ENCODE measurements at regions not wholly inside any gene's neighbourhood (a gene's known extent, or its start where the extent isn't known, plus 50 kb on each side); places are given as distances from the start of the nearest gene placed in this dataset.
"Not testable (repeated sequence)": the region's sequence is repeated elsewhere in the genome, so short reads cannot be mapped to it uniquely, and the experiment has no call there.

- DNase-seq: no peak
These were observed 251.4 kb upstream of the COPS8 start for GRCh38 chr2:236834284-236834683.

GRCh38 chr2:236835307-236836024, 250.2 kb upstream of the COPS8 start:
- DNase-seq: no peak

- not testable (repeated sequence) for DNase-seq
These were observed 249.7 kb upstream of the COPS8 start for GRCh38 chr2:236836028-236836427.

GRCh38 chr2:236840215-236840614, 245.5 kb upstream of the COPS8 start:
- no peak for DNase-seq

- no peak for DNase-seq
These were observed 244.8 kb upstream of the COPS8 start for GRCh38 chr2:236840857-236841256.

GRCh38 chr2:236841389-236841788, 244.3 kb upstream of the COPS8 start:
- DNase-seq: no peak

- DNase-seq: no peak
These were observed 242.3 kb upstream of the COPS8 start for GRCh38 chr2:236843161-236843968.

GRCh38 chr2:236844711-236845110, 241.0 kb upstream of the COPS8 start:
- no peak for DNase-seq

GRCh38 chr2:236847023-236847422, 238.7 kb upstream of the COPS8 start:
- DNase-seq: no peak

- no peak for DNase-seq
These were observed 238.0 kb upstream of the COPS8 start for GRCh38 chr2:236847538-236848263.

- no peak for DNase-seq
These were observed 237.2 kb upstream of the COPS8 start for GRCh38 chr2:236848501-236848900.

GRCh38 chr2:236849508-236849907, 236.2 kb upstream of the COPS8 start:
- DNase-seq: no peak

GRCh38 chr2:236849940-236850339, 235.7 kb upstream of the COPS8 start:
- no peak for DNase-seq

- no peak for DNase-seq
These were observed 234.5 kb upstream of the COPS8 start for GRCh38 chr2:236851187-236851586.

- no peak for DNase-seq
These were observed 233.4 kb upstream of the COPS8 start for GRCh38 chr2:236852100-236852976.

GRCh38 chr2:236852977-236853374, 232.7 kb upstream of the COPS8 start:
- no peak for DNase-seq

GRCh38 chr2:236853585-236854051, 232.1 kb upstream of the COPS8 start:
- no peak for DNase-seq

GRCh38 chr2:236855176-236855865, 230.4 kb upstream of the COPS8 start:
- no peak for DNase-seq

- no peak for DNase-seq
These were observed 229.5 kb upstream of the COPS8 start for GRCh38 chr2:236855866-236856847.

GRCh38 chr2:236856848-236857235, 228.8 kb upstream of the COPS8 start:
- DNase-seq: no peak

GRCh38 chr2:236857246-236857645, 228.4 kb upstream of the COPS8 start:
- no peak for DNase-seq

Measured in stimulated activated CD4-positive, alpha-beta T cell treated with anti-CD3 and anti-CD28 coated beads, Interleukin-15, amount 100 ng/mL, for 24 hours (primary cell).